SK-N-SH treated with all-trans-retinoic acid at 6 μM for 48 hours (cell line): ENCODE measurements at regions not wholly inside any gene's neighbourhood (a gene's known extent, or its start where the extent isn't known, plus 50 kb on each side); places are given as distances from the start of the nearest gene placed in this dataset.

Experiments
- ATAC-seq: fragments of 200-7000 bp; cut with Tn5 transposase; 3 replicates; pipeline ENCODE4 v1.9.1; 2020; ENCODE audit warnings: mild to moderate bottlenecking, moderate library complexity
- ARNTL ChIP-seq: fragments of 450-650 bp; formaldehyde crosslinking; IDR thresholded peaks from 2 replicates; pipeline ENCODE4 v1.5.0; 2020; ENCODE audit warnings: low read depth, mild to moderate bottlenecking, moderate library complexity, borderline replicate concordance
- BACH2 ChIP-seq: fragments of 250-450 bp; sonication (Bioruptor Pico); IDR thresholded peaks from 2 replicates; pipeline ENCODE4 v1.9.0; 2021; ENCODE audit warnings: mild to moderate bottlenecking, borderline replicate concordance
- CREB5 ChIP-seq: fragments of 250-450 bp; sonication (Bioruptor Pico); IDR thresholded peaks from 2 replicates; pipeline ENCODE4 v1.5.1; 2020; ENCODE audit warnings: low read depth, mild to moderate bottlenecking, moderate library complexity
- CSDC2 ChIP-seq: fragments of 250-450 bp; sonication (Bioruptor Pico); IDR thresholded peaks from 2 replicates; pipeline ENCODE4 v1.5.0; 2020; ENCODE audit warnings: mild to moderate bottlenecking, moderate library complexity
- CSRNP3 ChIP-seq: fragments of 250-450 bp; sonication (Bioruptor Pico); IDR thresholded peaks from 2 replicates; pipeline ENCODE4 v1.5.1; 2021; ENCODE audit warnings: mild to moderate bottlenecking, moderate library complexity
- GLIS3 ChIP-seq: fragments of 250-450 bp; sonication (Bioruptor Pico); IDR thresholded peaks from 2 replicates; pipeline ENCODE4 v1.5.0; 2020; ENCODE audit warnings: mild to moderate bottlenecking, moderate library complexity
- ISL1 ChIP-seq: fragments of 250-450 bp; sonication (Bioruptor Pico); IDR thresholded peaks from 2 replicates; pipeline ENCODE4 v2.1.2; 2022; ENCODE audit warnings: mild to moderate bottlenecking, moderate library complexity
- PATZ1 ChIP-seq: fragments of 250-450 bp; sonication (Bioruptor Pico); IDR thresholded peaks from 2 replicates; pipeline ENCODE4 v1.8.0; 2020; ENCODE audit warnings: mild to moderate bottlenecking, moderate library complexity, borderline replicate concordance
- POU6F1 ChIP-seq: fragments of 250-450 bp; sonication (Bioruptor Pico); IDR thresholded peaks from 2 replicates; pipeline ENCODE4 v1.8.0; 2021; ENCODE audit warnings: low read depth, mild to moderate bottlenecking, moderate library complexity, borderline replicate concordance
- RARB ChIP-seq: fragments of 250-450 bp; sonication (Bioruptor Pico); IDR thresholded peaks from 2 replicates; pipeline ENCODE4 v1.8.0; 2021; ENCODE audit warnings: mild to moderate bottlenecking, moderate library complexity
- SNAI2 ChIP-seq: fragments of 250-450 bp; sonication (Bioruptor Pico); IDR thresholded peaks from 2 replicates; pipeline ENCODE4 v1.5.0; 2020; ENCODE audit warnings: mild to moderate bottlenecking, moderate library complexity
- TCF4 ChIP-seq: fragments of 250-450 bp; sonication (Bioruptor Pico); IDR thresholded peaks from 2 replicates; pipeline ENCODE4 v1.8.0; 2021; ENCODE audit warnings: mild to moderate bottlenecking, moderate library complexity, borderline replicate concordance
- TSHZ2 ChIP-seq: fragments of 250-450 bp; sonication (Bioruptor Pico); IDR thresholded peaks from 2 replicates; pipeline ENCODE4 v1.5.0; 2020; ENCODE audit warnings: mild to moderate bottlenecking, moderate library complexity
- ZFP3 ChIP-seq: fragments of 250-450 bp; sonication (Bioruptor Pico); IDR thresholded peaks from 2 replicates; pipeline ENCODE4 v1.5.0; 2020; ENCODE audit warnings: mild to moderate bottlenecking, moderate library complexity
- ZFP30 ChIP-seq: fragments of 450-650 bp; formaldehyde crosslinking; IDR thresholded peaks from 2 replicates; pipeline ENCODE4 v1.5.0; 2022; ENCODE audit warnings: mild to moderate bottlenecking, moderate library complexity
- ZNF565 ChIP-seq: fragments of 450-650 bp; formaldehyde crosslinking; conservative IDR thresholded peaks from 2 replicates; pipeline ENCODE4 v1.5.0; 2020; ENCODE audit warnings: low read depth, mild to moderate bottlenecking, moderate library complexity
- ZNF70 ChIP-seq: fragments of 450-650 bp; formaldehyde crosslinking; IDR thresholded peaks from 2 replicates; pipeline ENCODE4 v1.5.0; 2020; ENCODE audit warnings: mild to moderate bottlenecking, moderate library complexity
- ZNF8 ChIP-seq: fragments of 450-650 bp; formaldehyde crosslinking; IDR thresholded peaks from 2 replicates; pipeline ENCODE4 v1.5.0; 2020; ENCODE audit warnings: mild to moderate bottlenecking, moderate library complexity

- TF ChIP-seq TSHZ2 (CRISPR knock-in tag) (no peak), ZFP3 (CRISPR knock-in tag) (no peak), ARNTL (no peak), ZNF8 (no peak), POU6F1 (CRISPR knock-in tag) (no peak), ZNF565 (CRISPR knock-in tag) (no peak), ISL1 (CRISPR knock-in tag) (no peak)
Measured at GRCh38 chr5:159609359-159609758, 279.1 kb upstream of the IL12B start (continued).

GRCh38 chr5:159610966-159611579 is 280.8 kb upstream of the IL12B start:
- TF ChIP-seq CSRNP3, result no peak
- no peak for TF ChIP-seq ZFP3 (CRISPR knock-in tag)
- no peak for TF ChIP-seq PATZ1 (CRISPR knock-in tag)
- TF ChIP-seq BACH2 (CRISPR knock-in tag), result no peak
- no peak for TF ChIP-seq TSHZ2 (CRISPR knock-in tag)
- TF ChIP-seq SNAI2 (CRISPR knock-in tag), result no peak
- no peak for TF ChIP-seq GLIS3
- no peak for TF ChIP-seq ZFP30 (CRISPR knock-in tag)
- no peak for TF ChIP-seq CSDC2 (CRISPR knock-in tag)
- no peak for TF ChIP-seq CREB5 (CRISPR knock-in tag)
- no peak for TF ChIP-seq TCF4
- no peak for TF ChIP-seq ZNF565 (CRISPR knock-in tag)
- TF ChIP-seq RARB, result no peak
- ATAC-seq, result no peak

- no peak for TF ChIP-seq TSHZ2 (CRISPR knock-in tag)
- TF ChIP-seq CSDC2 (CRISPR knock-in tag), result no peak
- no peak for TF ChIP-seq RARB
- no peak for TF ChIP-seq ZFP30 (CRISPR knock-in tag)
- TF ChIP-seq ZNF8, result no peak
- no peak for TF ChIP-seq ZNF70 (CRISPR knock-in tag)
- TF ChIP-seq ZFP3 (CRISPR knock-in tag), result no peak
- no peak for ATAC-seq
Measured at GRCh38 chr5:159616952-159617351, 286.7 kb upstream of the IL12B start.
